Spinal cord (tissue), 9 donors: ENCODE measurements at regions not wholly inside any gene's neighbourhood (a gene's known extent, or its start where the extent isn't known, plus 50 kb on each side); places are given as distances from the start of the nearest gene placed in this dataset.

Experiments
- DNase-seq, 6 donors: peaks; one replicate each; pipeline versions ENCODE4 v3.0.0 to v3.0.0-alpha.2; 2013 to 2015; ENCODE audit warnings: low spot score in 6 of 6, low read depth in 4 of 6
- H3K27ac ChIP-seq: one replicate; pipeline ENCODE4 v1.5.1; 2013; ENCODE audit warnings: low read depth, low read length, control low read depth
- H3K27me3 ChIP-seq: one replicate; pipeline ENCODE4 v1.6.1; 2013; ENCODE audit warnings: low read length; ENCODE audit not compliant: control insufficient read depth, insufficient read depth
- H3K36me3 ChIP-seq: one replicate; pipeline ENCODE4 v1.6.1; 2013; ENCODE audit warnings: low read length; ENCODE audit not compliant: control insufficient read depth, insufficient read depth
- H3K4me1 ChIP-seq: one replicate; pipeline ENCODE4 v1.6.1; 2013; ENCODE audit warnings: low read length; ENCODE audit not compliant: control insufficient read depth, insufficient read depth
- H3K4me3 ChIP-seq: one replicate; pipeline ENCODE4 v1.5.1; 2013; ENCODE audit warnings: low read depth, low read length, control low read depth
- H3K9me3 ChIP-seq: one replicate; pipeline ENCODE4 v1.6.1; 2013; ENCODE audit warnings: low read length; ENCODE audit not compliant: control insufficient read depth, insufficient read depth
- WGBS: methylation state at CpG from one replicate; pipeline ENCODE4 v1.1.5; 2013; ENCODE audit warnings: missing lambda C conversion rate; ENCODE audit not compliant: insufficient coverage; 5-methylcytosine and 5-hydroxymethylcytosine counted together
- donor health status: healthy.

DNA sequence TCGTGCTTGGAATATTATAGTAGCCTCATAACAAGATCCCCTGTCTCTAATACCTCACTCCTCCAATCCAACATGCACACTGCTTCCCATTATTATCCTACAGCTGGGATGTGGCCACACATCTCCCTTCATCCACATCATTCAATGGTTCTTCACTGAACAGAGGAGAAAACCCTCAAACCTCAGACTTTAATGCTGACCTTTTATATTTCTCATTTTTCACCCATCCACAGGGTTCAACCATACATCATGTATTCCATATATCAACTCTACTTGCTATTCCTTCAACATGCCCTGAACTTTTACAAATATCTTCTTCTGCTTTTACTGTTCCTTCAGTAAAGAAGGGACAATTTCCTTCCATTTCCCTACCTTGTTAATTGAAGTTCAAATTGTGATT is 396.8 kb downstream of the TLE4 start:
- 75% methylated on average over 1 of the region's 1 CpG for WGBS
- no peak for DNase-seq
- H3K4me1 ChIP-seq = peaks cover 5% of the 10 kb centered on the region
- H3K4me3 ChIP-seq = no peak overlapping the region
- no peaks in the 10 kb centered on the region for H3K9me3 ChIP-seq
- no peak overlapping the region for H3K27ac ChIP-seq
- no peaks in the 10 kb centered on the region for H3K36me3 ChIP-seq
- no peaks in the 10 kb centered on the region for H3K27me3 ChIP-seq

GRCh38 chr9:79962836-79963235 is 391.1 kb downstream of the TLE4 start:
- WGBS = 77% methylated on average over 1 of the region's 3 CpGs
- H3K27me3 ChIP-seq = no peaks in the 10 kb centered on the region

DNA sequence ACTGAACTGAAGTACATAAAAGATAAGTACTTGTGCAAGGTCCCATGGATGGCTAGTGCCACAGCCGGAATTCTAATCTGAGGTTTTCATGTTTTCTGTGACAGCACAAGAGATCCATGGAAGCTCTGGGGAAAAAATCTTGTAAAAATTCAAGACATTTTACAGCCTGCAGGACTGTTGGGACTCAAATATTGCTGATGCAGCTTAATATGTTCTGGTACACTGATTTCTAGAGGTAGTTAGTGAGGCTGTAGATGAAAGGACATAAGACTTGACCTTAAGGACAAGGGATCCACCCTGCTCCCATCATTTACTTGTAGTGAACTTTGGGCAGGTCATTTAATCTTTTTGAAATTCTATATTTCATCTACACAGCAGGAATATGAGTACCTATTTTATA is 390.4 kb downstream of the TLE4 start:
- no peak overlapping the region for H3K27ac ChIP-seq
- WGBS = 89% methylated on average over 1 of the region's 1 CpG

More at GRCh38 chr9:79962836-79963235, 391.1 kb downstream of the TLE4 start:
- Histone ChIP-seq H3K4me3 (no peak overlapping the region), H3K27ac (no peak overlapping the region), H3K4me1 (no peaks in the 10 kb centered on the region), H3K36me3 (no peaks in the 10 kb centered on the region), H3K9me3 (no peaks in the 10 kb centered on the region)
- DNase-seq = no peak

GRCh38 chr9:79955300-79955699 is 383.5 kb downstream of the TLE4 start:
- H3K27me3 ChIP-seq = no peaks in the 10 kb centered on the region
- WGBS = 95% methylated on average over 2 of the region's 3 CpGs
- H3K36me3 ChIP-seq = no peaks in the 10 kb centered on the region
- no peak overlapping the region for H3K4me3 ChIP-seq
- H3K9me3 ChIP-seq = peaks cover 3% of the 10 kb centered on the region
- DNase-seq = no peak
- H3K4me1 ChIP-seq = no peaks in the 10 kb centered on the region
- H3K27ac ChIP-seq = no peak overlapping the region

More for the DNA sequence above, 390.4 kb downstream of the TLE4 start:
- Histone ChIP-seq H3K9me3 (no peaks in the 10 kb centered on the region), H3K36me3 (no peaks in the 10 kb centered on the region), H3K27me3 (no peaks in the 10 kb centered on the region), H3K4me3 (no peak overlapping the region), H3K4me1 (no peaks in the 10 kb centered on the region)
- peak in 1 of 6 donors; percentile 14 for DNase-seq

DNA sequence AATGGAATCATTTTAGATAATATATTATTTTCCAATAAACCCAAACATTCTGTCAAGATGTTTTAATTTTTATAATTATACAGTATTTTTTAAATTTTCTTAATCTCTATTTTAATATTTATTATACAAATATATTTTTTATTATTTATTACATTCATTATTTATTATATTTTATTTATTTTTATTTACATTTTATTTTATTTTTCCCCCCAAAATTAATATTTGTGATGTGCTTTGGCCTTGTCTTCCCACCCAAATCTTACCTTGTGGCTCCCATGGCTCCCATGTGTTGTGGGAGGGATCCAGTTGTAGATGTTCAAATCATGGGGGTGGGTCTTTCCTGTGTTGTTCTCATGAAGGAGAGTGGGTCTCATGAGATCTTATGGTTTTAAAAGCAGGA is 382.1 kb downstream of the TLE4 start:
- no peak overlapping the region for H3K4me3 ChIP-seq
- DNase-seq = no peak
- no peaks in the 10 kb centered on the region for H3K36me3 ChIP-seq
- H3K27me3 ChIP-seq = no peaks in the 10 kb centered on the region
- H3K27ac ChIP-seq = no peak overlapping the region
- H3K9me3 ChIP-seq = peaks cover 3% of the 10 kb centered on the region
- no peaks in the 10 kb centered on the region for H3K4me1 ChIP-seq

- H3K4me3 ChIP-seq = no peak overlapping the region
- WGBS = no CpG with 5 or more reads among the region's 2 CpGs
- no peak overlapping the region for H3K27ac ChIP-seq
- H3K36me3 ChIP-seq = no peaks in the 10 kb centered on the region
- DNase-seq = no peak
- H3K27me3 ChIP-seq = no peaks in the 10 kb centered on the region
- H3K4me1 ChIP-seq = no peaks in the 10 kb centered on the region
- H3K9me3 ChIP-seq = peaks cover 3% of the 10 kb centered on the region
Measured at GRCh38 chr9:79952401-79952800, 380.6 kb downstream of the TLE4 start.

DNA sequence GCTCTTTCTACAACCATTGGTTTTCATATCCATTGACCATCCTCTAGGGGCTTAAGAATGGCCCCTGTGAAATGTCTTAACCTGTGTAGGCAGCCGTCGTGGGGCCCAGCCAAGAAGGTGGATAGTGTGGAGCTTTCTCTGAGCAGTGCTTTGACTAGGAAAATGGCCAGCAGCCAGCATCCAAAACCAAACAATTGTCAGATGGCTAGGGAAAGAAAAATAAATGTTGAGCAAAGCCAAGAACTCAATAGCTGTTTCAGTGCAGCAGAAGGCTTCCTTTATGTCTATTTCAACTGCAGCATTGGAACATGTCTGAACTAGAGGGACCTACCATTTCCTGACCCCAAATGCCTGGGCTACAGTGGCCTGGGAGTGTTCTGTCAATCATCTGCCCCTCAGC is 374.9 kb downstream of the TLE4 start:
- WGBS = no CpG with 5 or more reads among the region's 2 CpGs
- Histone ChIP-seq H3K27me3 (no peaks in the 10 kb centered on the region), H3K27ac (no peak overlapping the region), H3K4me1 (no peaks in the 10 kb centered on the region), H3K9me3 (no peaks in the 10 kb centered on the region), H3K36me3 (no peaks in the 10 kb centered on the region), H3K4me3 (no peak overlapping the region)
- peak in 2 of 6 donors; percentile 34 to 65 for DNase-seq

DNA sequence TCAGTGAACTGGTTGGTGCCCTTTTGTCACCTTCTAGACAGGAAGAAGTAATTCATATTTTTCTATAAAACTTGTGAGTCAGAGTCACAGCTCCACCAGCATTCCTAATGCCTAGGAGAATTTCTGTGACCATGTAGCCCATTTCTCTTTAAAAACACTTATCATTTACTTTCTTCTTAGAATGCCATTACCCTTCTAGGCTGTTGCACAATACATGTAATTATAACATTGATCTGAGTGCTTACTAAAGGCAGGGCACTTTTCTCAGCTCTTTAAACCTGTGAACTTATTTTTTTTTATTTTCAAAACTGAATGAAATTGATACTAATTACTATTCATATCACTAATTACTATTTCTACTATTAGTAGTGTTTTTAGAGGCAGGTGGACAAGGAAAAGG is 373.7 kb downstream of the TLE4 start:
- H3K27ac ChIP-seq = no peak overlapping the region
- DNase-seq = no peak
- H3K9me3 ChIP-seq = no peaks in the 10 kb centered on the region
- H3K4me1 ChIP-seq = no peaks in the 10 kb centered on the region
- H3K4me3 ChIP-seq = no peak overlapping the region
- no peaks in the 10 kb centered on the region for H3K36me3 ChIP-seq
- H3K27me3 ChIP-seq = no peaks in the 10 kb centered on the region

GRCh38 chr9:79945016-79945415 is 373.3 kb downstream of the TLE4 start:
- 87% methylated on average over 1 of the region's 1 CpG for WGBS
- no peaks in the 10 kb centered on the region for H3K27me3 ChIP-seq
- H3K4me1 ChIP-seq = no peaks in the 10 kb centered on the region
- DNase-seq = no peak
- H3K36me3 ChIP-seq = no peaks in the 10 kb centered on the region
- H3K9me3 ChIP-seq = no peaks in the 10 kb centered on the region
- H3K27ac ChIP-seq = no peak overlapping the region
- no peak overlapping the region for H3K4me3 ChIP-seq

DNA sequence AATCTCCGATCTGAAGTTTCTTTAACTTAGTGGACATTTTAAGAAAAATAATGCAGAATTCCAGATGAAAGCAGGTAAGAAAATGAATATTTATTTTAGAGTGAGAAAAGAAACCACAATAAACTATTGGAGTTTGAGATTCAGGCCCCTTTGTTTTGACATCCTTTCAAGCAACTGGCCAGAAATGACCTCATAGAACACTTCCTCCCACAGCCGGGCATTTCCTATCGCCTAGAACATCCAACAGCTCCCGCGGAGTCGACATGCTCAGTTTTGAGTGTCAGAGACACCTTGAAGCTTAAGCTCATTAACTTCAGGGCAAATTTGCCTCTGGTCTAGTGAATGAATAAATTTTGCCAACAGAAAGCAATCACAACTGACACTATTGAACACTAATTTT is 369.2 kb downstream of the TLE4 start:
- no peak for DNase-seq
- H3K4me1 ChIP-seq = no peaks in the 10 kb centered on the region
- 86% methylated on average over 4 of the region's 6 CpGs for WGBS
- no peaks in the 10 kb centered on the region for H3K9me3 ChIP-seq
- H3K4me3 ChIP-seq = no peak overlapping the region
- no peaks in the 10 kb centered on the region for H3K36me3 ChIP-seq
- H3K27ac ChIP-seq = no peak overlapping the region
- no peaks in the 10 kb centered on the region for H3K27me3 ChIP-seq
